T47D (cell line): ENCODE measurements at regions not wholly inside any gene's neighbourhood (a gene's known extent, or its start where the extent isn't known, plus 50 kb on each side); places are given as distances from the start of the nearest gene placed in this dataset.

ENCODE experiments used
- DNase-seq, 2 experiments: peaks; one replicate each; pipeline versions ENCODE4 v3.0.0 to v3.0.0-alpha.2; 2011 to 2012; ENCODE audit warnings: low read depth in 1 of 2, low spot score in 1 of 2
- JUND ChIP-seq: IDR thresholded peaks from 2 replicates; pipeline ENCODE4 v1.6.1; 2012; ENCODE audit warnings: low read depth
- in situ Hi-C: cut with HindIII; loops from 2 replicates; pipeline ENCODE4 v1.10.0; 2016; ENCODE audit warnings: low sequenced_read_pairs, low pct_unique_long_range_greater_than_20kb

DNA sequence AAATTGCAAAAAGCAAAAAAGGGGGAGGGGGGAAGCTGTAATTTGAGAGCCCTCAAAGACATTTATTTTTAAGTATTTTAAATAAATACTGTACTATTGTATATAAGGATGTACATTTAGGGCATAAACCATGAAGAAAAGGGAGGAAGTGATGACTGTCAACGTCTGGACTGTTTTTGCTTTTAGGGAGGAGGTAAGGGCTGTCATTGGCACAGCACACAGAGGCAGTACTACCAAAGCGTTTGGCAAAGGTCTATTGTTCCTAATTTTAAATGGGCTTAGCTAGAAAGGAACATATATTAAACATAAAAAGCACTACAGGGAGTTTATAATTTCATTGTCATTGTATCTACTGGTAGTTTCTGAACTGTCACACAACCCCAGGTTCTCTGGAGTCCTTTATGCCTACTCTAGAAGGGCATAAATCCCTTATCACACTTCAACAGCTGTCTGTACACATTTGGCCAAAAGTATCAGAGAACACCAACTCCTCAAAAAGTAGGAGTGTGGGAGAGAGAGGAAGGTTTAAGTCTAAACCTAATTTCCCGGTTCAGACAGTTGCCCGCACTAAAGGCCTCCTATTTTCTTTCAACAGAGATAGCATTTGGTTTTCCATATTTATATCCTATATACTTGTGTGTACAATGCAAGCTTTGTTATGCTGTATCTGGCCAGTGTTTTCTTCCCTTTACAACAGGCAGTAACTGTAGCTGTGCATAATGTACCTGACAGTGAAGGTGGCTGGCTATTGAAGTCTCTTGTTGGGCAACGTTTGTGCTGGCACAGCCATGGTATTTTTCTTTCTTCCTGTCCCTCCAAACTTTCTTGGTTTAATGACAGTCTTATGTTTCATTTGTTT, 406.2 kb downstream of the KLF5 start:
- no peak for DNase-seq
- in situ Hi-C loops, result no loop called here
- TF ChIP-seq JUND, result no peak

DNA sequence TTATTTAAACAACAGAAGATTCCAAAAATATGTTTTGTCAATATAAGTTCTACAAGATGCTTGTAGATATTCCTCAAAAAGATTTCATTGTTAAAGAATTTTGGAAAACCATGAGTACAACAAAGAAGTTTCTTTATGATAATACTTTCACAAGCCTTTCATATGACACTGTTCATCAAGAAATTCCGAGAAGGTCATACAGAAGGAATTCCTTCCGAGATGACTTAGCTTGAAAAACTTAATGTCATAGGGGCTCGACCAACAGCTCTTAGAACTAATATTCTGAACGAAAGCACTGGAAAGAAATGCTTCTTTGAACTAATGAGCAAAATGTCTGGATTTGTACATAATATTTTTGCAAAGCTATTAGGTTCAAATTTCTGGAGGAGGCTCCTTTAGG, 403.4 kb downstream of the KLF5 start:
- in situ Hi-C loops, result no loop called here
- no peak for DNase-seq
- no peak for TF ChIP-seq JUND

DNA sequence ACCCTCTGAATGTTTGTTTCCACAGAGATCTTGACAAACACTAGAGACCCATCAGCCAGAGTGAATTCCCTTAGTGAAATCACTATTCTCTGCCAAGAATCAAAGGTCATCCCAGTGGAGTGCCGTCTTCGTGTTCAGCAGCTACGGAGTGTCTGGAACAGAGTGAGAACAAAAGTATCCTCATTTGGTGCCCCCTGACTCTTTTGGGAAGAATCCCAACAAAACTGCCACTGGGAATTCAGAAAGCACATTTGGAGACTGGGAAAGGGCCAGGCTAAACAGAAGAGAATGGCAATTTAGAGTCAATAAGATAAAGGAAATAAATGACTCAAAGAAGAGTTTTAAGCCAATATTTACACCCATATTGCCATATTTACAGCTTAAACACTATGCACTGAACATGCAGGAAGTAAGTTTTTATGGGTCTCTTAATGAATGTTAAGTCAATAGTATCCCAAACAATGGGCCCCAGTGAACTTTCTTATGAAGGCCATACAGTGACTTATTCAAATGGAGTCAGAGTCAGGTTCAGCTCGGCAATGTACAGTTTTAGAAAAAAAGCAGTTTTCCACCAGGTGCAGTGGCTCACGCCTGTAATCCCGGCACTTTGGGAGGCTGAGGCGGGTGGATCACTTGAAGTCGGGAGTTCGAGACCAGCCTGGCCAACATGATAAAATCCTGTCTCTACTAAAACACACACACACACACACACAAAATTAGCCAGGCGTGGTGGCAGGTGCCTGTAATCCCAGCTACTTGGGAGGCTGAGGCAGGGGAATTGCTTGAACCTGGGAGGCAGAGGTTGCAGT, 392.6 kb downstream of the KLF5 start:
- in situ Hi-C loops, result no loop called here
- DNase-seq, result peak; percentile 12 to 81
- TF ChIP-seq JUND, result no peak

DNA sequence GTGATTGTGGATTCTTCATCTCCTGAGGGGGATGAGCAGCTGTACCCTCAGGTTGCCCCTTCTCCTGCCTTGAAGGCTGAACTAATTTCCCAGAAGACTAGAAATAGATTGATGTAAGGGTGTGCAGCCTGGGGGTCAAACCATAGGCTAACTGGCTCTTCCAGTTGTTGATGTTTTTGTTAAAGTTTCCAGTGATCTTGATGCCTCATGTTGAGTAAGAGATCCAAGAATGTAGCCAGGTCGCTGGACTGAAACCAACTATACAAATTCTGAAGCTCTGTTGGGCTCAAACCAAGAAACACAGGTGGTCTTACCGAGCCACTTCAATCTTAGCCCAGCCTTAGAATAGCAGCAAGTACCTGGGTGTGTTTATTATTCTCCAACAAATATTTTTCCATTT, 391.8 kb downstream of the KLF5 start:
- no peak for TF ChIP-seq JUND
- in situ Hi-C loops, result no loop called here
- no peak for DNase-seq

DNA sequence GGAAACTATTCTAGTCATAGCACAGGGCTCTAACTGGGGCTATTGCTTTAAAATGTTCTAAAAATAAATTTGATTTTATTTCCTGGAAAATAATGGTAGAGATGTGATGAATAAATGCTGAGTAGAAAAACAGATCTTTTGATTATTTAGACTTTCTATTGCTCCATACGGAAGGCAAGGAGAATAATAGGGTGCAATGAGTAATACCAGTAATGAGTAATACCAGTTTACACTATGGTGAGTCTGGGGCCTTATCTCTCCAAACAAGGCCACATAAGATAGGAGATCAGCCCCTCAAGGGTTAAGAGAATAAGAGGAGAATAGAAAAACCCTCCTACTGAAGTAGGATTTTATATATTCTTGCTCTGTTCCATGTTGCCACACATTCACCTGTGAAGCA, 390.4 kb downstream of the KLF5 start:
- no peak for TF ChIP-seq JUND
- in situ Hi-C loops, result no loop called here

DNA sequence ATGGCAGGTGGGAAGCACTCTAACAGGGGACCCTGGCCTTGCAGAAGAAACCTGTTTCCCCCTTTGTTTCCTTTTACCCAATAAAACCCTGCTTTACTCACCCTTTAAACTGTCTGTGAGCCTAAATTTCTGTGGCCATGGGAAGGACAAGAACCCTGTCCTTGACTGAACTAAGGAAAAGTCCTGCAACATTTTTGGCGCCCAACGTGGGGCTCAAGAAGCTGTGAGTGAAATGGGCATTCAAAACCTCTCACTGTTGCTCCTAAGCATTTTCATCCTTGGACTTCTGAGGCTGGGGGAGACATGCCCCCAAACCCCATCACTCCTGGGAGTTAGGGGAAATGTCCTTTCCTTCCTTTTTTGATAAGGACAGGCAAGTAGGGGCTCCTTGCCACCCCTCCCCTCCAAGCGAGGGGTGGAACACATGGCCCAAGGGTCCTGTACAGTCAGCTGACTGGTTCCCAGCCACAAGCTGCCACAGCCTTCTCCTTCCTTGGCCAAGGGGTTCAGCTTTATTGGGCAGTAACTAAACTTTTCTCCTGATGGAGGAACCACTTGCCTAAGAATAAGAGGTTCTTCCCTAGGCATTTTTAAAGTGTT, 381.6 kb downstream of the KLF5 start:
- no peak for TF ChIP-seq JUND
- in situ Hi-C loops, result no loop called here
- peak in 1 of 2 experiments; percentile 26 for DNase-seq

More for the DNA sequence above, 390.4 kb downstream of the KLF5 start:
- DNase-seq, result no peak

DNA sequence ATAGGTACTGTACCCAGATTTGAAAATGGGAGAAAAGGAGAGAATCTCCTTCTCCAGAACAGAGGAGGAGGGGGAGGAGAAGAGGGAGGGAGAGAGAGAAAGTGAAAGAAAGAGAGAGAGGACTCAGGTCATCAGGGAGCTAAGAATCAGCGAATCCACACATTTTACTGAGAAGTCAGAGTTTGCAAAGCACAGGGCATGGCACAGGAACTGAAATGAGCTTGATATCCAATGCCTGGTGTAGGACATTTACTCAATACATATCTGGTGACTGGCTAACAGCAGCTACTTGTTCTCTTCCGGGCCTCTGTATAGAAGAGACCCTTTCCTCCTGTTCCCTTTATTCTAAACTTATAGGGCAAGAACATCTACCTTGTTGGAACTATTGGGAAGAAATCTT, 375.1 kb downstream of the KLF5 start:
- no peak for TF ChIP-seq JUND
- no peak for DNase-seq
- in situ Hi-C loops, result no loop called here

DNA sequence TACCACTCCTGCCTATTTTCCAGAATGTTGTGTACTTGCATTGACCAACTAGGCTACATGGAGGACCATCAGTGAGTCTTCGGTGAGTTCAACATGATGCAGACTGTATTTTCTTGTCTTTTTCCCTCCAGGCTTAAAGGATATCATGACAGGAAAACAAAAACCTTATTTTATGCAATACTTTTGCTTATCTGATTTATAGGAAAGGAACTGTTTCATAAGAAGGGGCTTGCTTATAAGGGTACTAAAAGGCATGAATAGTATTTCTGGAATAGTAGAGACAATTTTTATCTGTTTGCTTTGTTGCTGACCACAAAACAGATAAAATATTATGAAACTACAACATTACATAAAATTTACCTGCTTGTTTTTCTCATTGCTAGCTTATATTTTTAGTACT, 374.7 kb downstream of the KLF5 start:
- in situ Hi-C loops, result no loop called here
- no peak for DNase-seq
- no peak for TF ChIP-seq JUND

DNA sequence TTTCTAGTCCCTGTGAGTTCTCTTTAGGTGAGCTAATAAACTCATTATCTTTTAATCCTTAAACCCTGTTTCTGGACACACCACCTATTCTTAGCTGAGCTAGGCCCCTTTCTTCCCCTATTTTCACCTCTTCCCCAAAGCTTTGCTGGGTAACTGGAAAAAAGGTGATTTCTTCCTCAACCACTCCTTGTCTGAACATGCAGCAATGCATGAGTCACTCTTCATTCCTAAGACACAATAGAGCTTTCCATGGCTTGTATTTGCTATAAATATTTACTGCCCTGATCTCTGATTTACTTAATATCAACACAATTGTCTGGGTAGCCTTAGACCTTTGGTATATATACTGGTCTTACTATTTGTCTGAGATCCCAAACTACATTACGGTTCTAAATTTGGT, 370.9 kb downstream of the KLF5 start:
- TF ChIP-seq JUND, result no peak
- in situ Hi-C loops, result no loop called here
- no peak for DNase-seq

DNA sequence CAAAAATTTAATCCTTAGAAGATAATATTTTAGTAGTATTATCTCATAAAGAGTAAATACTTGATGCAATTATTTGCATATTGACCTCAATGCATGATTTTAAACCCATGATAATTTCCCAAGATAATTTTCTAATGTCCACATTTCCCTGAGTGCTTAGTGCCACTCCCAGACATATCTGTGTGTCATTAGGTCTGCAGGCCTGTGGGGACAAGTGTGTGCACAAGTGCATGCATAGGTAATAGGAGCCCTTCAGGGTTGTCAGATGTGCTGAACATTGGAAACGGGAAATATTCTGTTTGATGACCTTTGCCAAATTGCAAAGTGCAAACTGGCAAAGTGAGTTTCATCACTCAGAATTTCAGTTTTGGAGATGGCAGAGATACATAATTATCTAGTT, 369.9 kb downstream of the KLF5 start:
- no peak for DNase-seq
- in situ Hi-C loops, result no loop called here
- TF ChIP-seq JUND, result no peak

DNA sequence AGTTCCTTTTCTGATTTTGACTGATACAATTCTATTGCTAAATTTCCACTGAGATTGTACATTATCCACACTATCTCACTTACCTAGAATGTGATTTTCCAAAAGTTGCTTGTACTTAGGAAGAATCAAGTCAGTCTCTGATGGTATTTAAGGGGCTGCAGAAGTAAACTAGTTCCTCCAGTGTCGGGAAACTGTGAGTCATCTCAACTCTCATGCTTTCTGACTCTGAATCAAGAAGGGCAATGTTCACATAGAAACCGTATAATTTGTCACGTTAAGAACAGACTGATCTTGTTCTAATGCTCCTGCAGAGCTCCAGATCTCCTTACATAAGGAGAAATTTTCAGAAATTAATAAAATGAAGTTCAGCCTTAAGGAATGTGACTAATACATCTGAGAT, 369.3 kb downstream of the KLF5 start:
- in situ Hi-C loops, result no loop called here
- no peak for TF ChIP-seq JUND
- no peak for DNase-seq

DNA sequence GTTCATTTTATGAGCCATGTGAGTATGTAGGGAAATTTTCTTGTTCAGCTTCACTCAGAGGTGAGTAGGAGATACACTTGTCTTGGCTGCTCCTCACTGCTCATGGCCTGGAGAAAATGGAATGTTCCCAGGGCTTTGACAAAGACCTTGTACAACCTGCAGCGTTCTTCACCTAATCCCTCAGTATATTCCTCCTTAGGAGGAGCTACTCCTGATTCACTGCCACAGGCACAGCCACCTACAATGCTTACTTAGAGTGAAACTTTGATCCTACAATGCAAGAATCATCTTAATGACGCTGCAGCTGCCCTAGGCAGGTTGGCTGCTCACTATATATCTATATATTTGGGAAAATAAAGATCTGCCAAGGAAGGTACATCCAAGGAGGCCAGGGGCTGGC, 364.2 kb downstream of the KLF5 start:
- no peak for DNase-seq
- in situ Hi-C loops, result no loop called here
- no peak for TF ChIP-seq JUND

DNA sequence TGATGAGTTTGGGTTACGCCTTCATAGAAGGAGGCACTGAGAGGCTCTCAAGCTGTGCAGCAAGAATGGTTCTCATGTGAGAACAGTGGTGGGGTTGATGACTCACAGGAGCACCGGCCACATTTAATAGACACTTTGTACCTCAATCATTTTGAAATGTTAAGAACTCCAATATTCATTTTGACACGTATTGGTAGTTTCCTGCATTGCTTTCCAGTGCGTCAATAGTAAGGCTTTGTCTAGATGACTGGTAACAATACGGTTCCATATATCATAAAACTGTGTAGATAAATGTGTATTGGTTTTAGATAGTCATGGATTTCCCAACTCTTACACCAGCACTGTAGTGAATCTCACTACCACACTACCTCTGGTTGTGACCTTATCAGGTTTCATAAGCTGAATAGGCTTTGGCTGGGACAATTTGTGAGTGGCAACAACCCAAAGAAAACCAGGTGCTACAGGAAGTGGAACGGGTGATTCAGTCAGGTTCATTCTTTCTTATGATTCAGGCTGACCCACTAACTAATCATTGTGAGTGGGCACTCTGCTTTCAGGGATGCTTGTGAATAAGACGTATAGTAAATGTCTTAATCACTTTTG, 362.6 kb downstream of the KLF5 start:
- no peak for DNase-seq
- in situ Hi-C loops, result no loop called here
- no peak for TF ChIP-seq JUND
